Trophoblast cell (in vitro differentiated cells and primary cell): ENCODE measurements at regions not wholly inside any gene's neighbourhood (a gene's known extent, or its start where the extent isn't known, plus 50 kb on each side); places are given as distances from the start of the nearest gene placed in this dataset.

ENCODE experiments used
- DNase-seq, 2 donors: peaks; one replicate each; pipeline ENCODE4 v3.0.0-alpha.2; 2016
- H2AFZ ChIP-seq: 2 replicates; pipeline ENCODE4 v1.6.1; 2013; ENCODE audit warnings: low read length, moderate library complexity, mild to moderate bottlenecking; ENCODE audit not compliant: insufficient read depth, poor library complexity
- H2AK5ac ChIP-seq: 2 replicates; pipeline ENCODE4 v1.6.1; 2013; ENCODE audit warnings: mild to moderate bottlenecking, low read length
- H2BK120ac ChIP-seq: 2 replicates; pipeline ENCODE4 v1.6.1; 2013; ENCODE audit warnings: low read length, mild to moderate bottlenecking, moderate library complexity; ENCODE audit not compliant: insufficient read depth, poor library complexity
- H2BK12ac ChIP-seq: 2 replicates; pipeline ENCODE4 v1.6.1; 2013; ENCODE audit warnings: mild to moderate bottlenecking, low read length, moderate library complexity
- H2BK5ac ChIP-seq: 2 replicates; pipeline ENCODE4 v1.6.1; 2013; ENCODE audit warnings: low read length, low read depth, moderate library complexity, mild to moderate bottlenecking; ENCODE audit not compliant: poor library complexity
- H3K14ac ChIP-seq: 2 replicates; pipeline ENCODE4 v1.6.1; 2013; ENCODE audit warnings: mild to moderate bottlenecking, low read length
- H3K18ac ChIP-seq: 2 replicates; pipeline ENCODE4 v1.6.1; 2013; ENCODE audit warnings: mild to moderate bottlenecking, low read length
- H3K23ac ChIP-seq: 2 replicates; pipeline ENCODE4 v1.6.1; 2013; ENCODE audit warnings: low read length
- H3K27ac ChIP-seq: 2 replicates; pipeline ENCODE4 v1.5.1; 2013; ENCODE audit warnings: low read depth, mild to moderate bottlenecking, inconsistent platforms, low read length, moderate library complexity
- H3K27me3 ChIP-seq: 2 replicates; pipeline ENCODE4 v1.6.1; 2013; ENCODE audit warnings: inconsistent platforms, mild to moderate bottlenecking, low read length, moderate library complexity; ENCODE audit not compliant: insufficient read depth
- H3K36me3 ChIP-seq, 2 experiments: 1 replicate in 1 of 2; 2 replicates in 1 of 2; pipeline ENCODE4 v1.6.1; 2013; ENCODE audit warnings: low read length in 2 of 2, mild to moderate bottlenecking in 2 of 2, moderate library complexity in 1 of 2; ENCODE audit not compliant: insufficient read depth in 2 of 2, control insufficient read depth in 1 of 2
- H3K4ac ChIP-seq: 2 replicates; pipeline ENCODE4 v1.6.1; 2013; ENCODE audit warnings: low read depth, mild to moderate bottlenecking, low read length, moderate library complexity
- H3K4me1 ChIP-seq, 2 experiments: 1 replicate in 1 of 2; 2 replicates in 1 of 2; pipeline ENCODE4 v1.6.1; 2013; ENCODE audit warnings: low read length in 2 of 2, mild to moderate bottlenecking in 2 of 2, moderate library complexity in 1 of 2; ENCODE audit not compliant: insufficient read depth in 2 of 2, control insufficient read depth in 1 of 2
- H3K4me2 ChIP-seq: 2 replicates; pipeline ENCODE4 v1.6.1; 2013; ENCODE audit warnings: inconsistent platforms, mild to moderate bottlenecking, low read length, moderate library complexity
- H3K4me3 ChIP-seq: 2 replicates; pipeline ENCODE4 v1.5.1; 2013; ENCODE audit warnings: mild to moderate bottlenecking, low read depth, low read length, inconsistent platforms
- H3K79me1 ChIP-seq: one replicate; pipeline ENCODE4 v1.6.1; 2013; ENCODE audit warnings: low read length
- H3K79me2 ChIP-seq: 2 replicates; pipeline ENCODE4 v1.6.1; 2013; ENCODE audit warnings: low read length, mild to moderate bottlenecking; ENCODE audit not compliant: control insufficient read depth, insufficient read depth, poor library complexity
- H3K9ac ChIP-seq: 2 replicates; pipeline ENCODE4 v1.6.1; 2013; ENCODE audit warnings: mild to moderate bottlenecking, low read length
- H3K9me3 ChIP-seq: 2 replicates; pipeline ENCODE4 v1.6.1; 2013; ENCODE audit warnings: low read depth, mild to moderate bottlenecking, control low read depth, inconsistent platforms, low read length; ENCODE audit not compliant: insufficient read depth
- H4K12ac ChIP-seq: 2 replicates; pipeline ENCODE4 v1.6.1; 2013; ENCODE audit warnings: low read depth, mild to moderate bottlenecking, low read length, moderate library complexity
- H4K8ac ChIP-seq: 2 replicates; pipeline ENCODE4 v1.6.1; 2013; ENCODE audit warnings: low read depth, mild to moderate bottlenecking, low read length, moderate library complexity
- H4K91ac ChIP-seq: one replicate; pipeline ENCODE4 v1.6.1; 2013; ENCODE audit warnings: low read depth, mild to moderate bottlenecking, low read length, moderate library complexity
- WGBS: extraction: QIAGEN DNeasy Blood & Tissue Kit; methylation state at CpG from one replicate; pipeline ENCODE4 v1.1.7; 2013; ENCODE audit warnings: missing lambda C conversion rate; ENCODE audit not compliant: insufficient read length, insufficient coverage; ENCODE audit errors: extremely low coverage; 5-methylcytosine and 5-hydroxymethylcytosine counted together

GRCh38 chr10:44178856-44179255 lies 206.0 kb downstream of the CXCL12 start:
- no peak overlapping the region for H3K4me2 ChIP-seq
- no peak overlapping the region for H3K18ac ChIP-seq
- H3K4ac ChIP-seq: no peak overlapping the region
- H3K4me3 ChIP-seq: no peak overlapping the region
- H3K9ac ChIP-seq: no peak overlapping the region
- H3K4me1 ChIP-seq: peaks cover under 1 to 3% of the 10 kb centered on the region in 2 experiments
- no peaks in the 10 kb centered on the region for H3K36me3 ChIP-seq
- H4K8ac ChIP-seq: no peak overlapping the region
- H3K79me1 ChIP-seq: no peaks in the 10 kb centered on the region
- no peak overlapping the region for H3K14ac ChIP-seq
- H3K27me3 ChIP-seq: no peaks in the 10 kb centered on the region
- no peak overlapping the region for H3K23ac ChIP-seq
- no peaks in the 10 kb centered on the region for H3K79me2 ChIP-seq
- no peak overlapping the region for H2AFZ ChIP-seq
- DNase-seq: no peak
- no peak overlapping the region for H2BK5ac ChIP-seq
- H2AK5ac ChIP-seq: no peak overlapping the region
- H2BK120ac ChIP-seq: no peak overlapping the region
- no peak overlapping the region for H4K91ac ChIP-seq
- H4K12ac ChIP-seq: no peak overlapping the region
- WGBS: no CpG with 5 or more reads among the region's 3 CpGs
- H3K9me3 ChIP-seq: no peaks in the 10 kb centered on the region
- no peak overlapping the region for H2BK12ac ChIP-seq
- no peak overlapping the region for H3K27ac ChIP-seq

- WGBS: no CpG with 5 or more reads among the region's 3 CpGs
- Histone ChIP-seq H3K4ac (no peak overlapping the region), H3K79me2 (no peaks in the 10 kb centered on the region)
Observed at GRCh38 chr10:44178281-44178680, 206.6 kb downstream of the CXCL12 start.

GRCh38 chr10:44177610-44178009 lies 207.3 kb downstream of the CXCL12 start:
- WGBS: no CpG with 5 or more reads among the region's 7 CpGs
- no peak overlapping the region for H2BK5ac ChIP-seq
- H3K18ac ChIP-seq: no peak overlapping the region
- H3K27ac ChIP-seq: no peak overlapping the region
- no peak overlapping the region for H2AK5ac ChIP-seq
- no peak overlapping the region for H4K91ac ChIP-seq
- H3K9me3 ChIP-seq: no peaks in the 10 kb centered on the region
- no peak overlapping the region for H3K14ac ChIP-seq
- no peak overlapping the region for H3K4ac ChIP-seq
- no peak overlapping the region for H3K9ac ChIP-seq
- no peak overlapping the region for H2BK12ac ChIP-seq
- H4K12ac ChIP-seq: no peak overlapping the region
- no peaks in the 10 kb centered on the region for H3K79me1 ChIP-seq
- H4K8ac ChIP-seq: no peak overlapping the region
- H3K4me1 ChIP-seq: peaks cover 3 to 4% of the 10 kb centered on the region in 2 experiments
- no peaks in the 10 kb centered on the region for H3K27me3 ChIP-seq
- DNase-seq: no peak
- no peak overlapping the region for H2BK120ac ChIP-seq
- no peaks in the 10 kb centered on the region for H3K79me2 ChIP-seq
- no peaks in the 10 kb centered on the region for H3K36me3 ChIP-seq
- no peak overlapping the region for H3K23ac ChIP-seq
- H2AFZ ChIP-seq: no peak overlapping the region
- H3K4me3 ChIP-seq: no peak overlapping the region
- H3K4me2 ChIP-seq: no peak overlapping the region

More at GRCh38 chr10:44178281-44178680, 206.6 kb downstream of the CXCL12 start:
- Histone ChIP-seq H2AK5ac (no peak overlapping the region), H3K14ac (no peak overlapping the region), H2BK5ac (no peak overlapping the region), H3K9ac (no peak overlapping the region), H3K18ac (no peak overlapping the region), H4K91ac (no peak overlapping the region), H4K12ac (no peak overlapping the region), H3K4me1 (peaks cover 3 to 4% of the 10 kb centered on the region in 2 experiments), H3K23ac (no peak overlapping the region), H3K79me1 (no peaks in the 10 kb centered on the region), H3K36me3 (no peaks in the 10 kb centered on the region), H4K8ac (no peak overlapping the region), H2BK120ac (no peak overlapping the region), H2AFZ (no peak overlapping the region), H2BK12ac (no peak overlapping the region), H3K27ac (no peak overlapping the region), H3K9me3 (no peaks in the 10 kb centered on the region), H3K4me2 (no peak overlapping the region), H3K4me3 (no peak overlapping the region), H3K27me3 (no peaks in the 10 kb centered on the region)
- no peak for DNase-seq

- Histone ChIP-seq H3K9ac (no peak overlapping the region), H3K18ac (no peak overlapping the region), H3K14ac (no peak overlapping the region), H4K91ac (no peak overlapping the region), H3K79me1 (no peaks in the 10 kb centered on the region), H2AK5ac (no peak overlapping the region), H3K36me3 (no peaks in the 10 kb centered on the region), H2AFZ (no peak overlapping the region), H3K4ac (no peak overlapping the region), H3K23ac (no peak overlapping the region), H3K4me2 (no peak overlapping the region), H3K4me1 (peaks cover 3 to 4% of the 10 kb centered on the region in 2 experiments), H2BK5ac (no peak overlapping the region), H4K12ac (no peak overlapping the region), H3K79me2 (no peaks in the 10 kb centered on the region), H3K4me3 (no peak overlapping the region), H4K8ac (no peak overlapping the region), H3K9me3 (no peaks in the 10 kb centered on the region), H3K27ac (no peak overlapping the region), H2BK12ac (no peak overlapping the region), H2BK120ac (no peak overlapping the region), H3K27me3 (no peaks in the 10 kb centered on the region)
- no peak for DNase-seq
- WGBS: no CpG with 5 or more reads among the region's 3 CpGs
Observed at GRCh38 chr10:44176311-44176710, 208.6 kb downstream of the CXCL12 start.
